Nephron (organoid): ENCODE measurements at regions not wholly inside any gene's neighbourhood (a gene's known extent, or its start where the extent isn't known, plus 50 kb on each side); places are given as distances from the start of the nearest gene placed in this dataset.

Experiments
- H3K27ac Mint-ChIP-seq, 3 experiments: 2 replicates each; pipeline ENCODE4 v1.8.0; 2020; ENCODE audit warnings: mixed read lengths in 3 of 3, mild to moderate bottlenecking in 2 of 3, moderate library complexity in 1 of 3
- H3K27me3 Mint-ChIP-seq: 2 replicates; pipeline ENCODE4 v1.8.0; 2021; ENCODE audit warnings: low read depth, mild to moderate bottlenecking, moderate library complexity, mixed read lengths
- H3K36me3 Mint-ChIP-seq: 2 replicates; pipeline ENCODE4 v1.8.0; 2020; ENCODE audit warnings: low read depth, mixed read lengths
- H3K4me1 Mint-ChIP-seq: 2 replicates; pipeline ENCODE4 v1.8.0; 2020; ENCODE audit warnings: mixed read lengths
- H3K4me3 Mint-ChIP-seq, 3 experiments: 2 replicates each; pipeline ENCODE4 v1.8.0; 2020; ENCODE audit warnings: mild to moderate bottlenecking in 3 of 3, mixed read lengths in 3 of 3, moderate library complexity in 2 of 3
- H3K9me3 Mint-ChIP-seq: 2 replicates; pipeline ENCODE4 v1.8.0; 2020; ENCODE audit warnings: mixed read lengths
- CTCF ChIP-seq, 3 experiments: fragments of 200-600 bp; sonication (generic); IDR thresholded peaks; one replicate each; pipeline ENCODE4 v1.5.0; 2021; ENCODE audit warnings: antibody characterized with exemption in 3 of 3; ENCODE audit not compliant: unreplicated experiment in 3 of 3

GRCh38 chr15:97806766-97807165 is 153.7 kb upstream of the ARRDC4 start:
- H3K36me3 Mint-ChIP-seq = no peaks in the 10 kb centered on the region
- TF ChIP-seq CTCF (IDR thresholded peaks at IDR 0.05; ENCODE audit: unreplicated experiment in 3 of 3) = no peak
- H3K27ac Mint-ChIP-seq = peak overlapping the region in 1 of 3 experiments; percentile 16
- H3K4me1 Mint-ChIP-seq = no peaks in the 10 kb centered on the region
- H3K27me3 Mint-ChIP-seq = peaks cover 10% of the 10 kb centered on the region
- no peak overlapping the region for H3K4me3 Mint-ChIP-seq
- peaks cover 12% of the 10 kb centered on the region for H3K9me3 Mint-ChIP-seq

GRCh38 chr15:97815835-97816234 is 144.7 kb upstream of the ARRDC4 start:
- Mint-ChIP-seq H3K27me3 (peaks cover 6% of the 10 kb centered on the region), H3K36me3 (no peaks in the 10 kb centered on the region), H3K9me3 (peaks cover 17% of the 10 kb centered on the region), H3K4me1 (peaks cover 10% of the 10 kb centered on the region), H3K27ac (peak overlapping the region in 1 of 3 experiments; percentile 75), H3K4me3 (no peak overlapping the region)
- TF ChIP-seq CTCF (IDR thresholded peaks at IDR 0.05; ENCODE audit: unreplicated experiment in 3 of 3) = no peak

- no peak overlapping the region for H3K4me3 Mint-ChIP-seq
- H3K27ac Mint-ChIP-seq = peak overlapping the region in 1 of 3 experiments; percentile 82
- no peaks in the 10 kb centered on the region for H3K36me3 Mint-ChIP-seq
- peaks cover 10% of the 10 kb centered on the region for H3K4me1 Mint-ChIP-seq
- no peak for TF ChIP-seq CTCF (IDR thresholded peaks at IDR 0.05; ENCODE audit: unreplicated experiment in 3 of 3)
- H3K9me3 Mint-ChIP-seq = peaks cover 9% of the 10 kb centered on the region
- H3K27me3 Mint-ChIP-seq = peaks cover 6% of the 10 kb centered on the region
Observed at GRCh38 chr15:97817276-97817890, 143.1 kb upstream of the ARRDC4 start.

GRCh38 chr15:97836003-97836402 is 124.5 kb upstream of the ARRDC4 start:
- no peaks in the 10 kb centered on the region for H3K4me1 Mint-ChIP-seq
- H3K4me3 Mint-ChIP-seq = no peak overlapping the region
- H3K27ac Mint-ChIP-seq = no peak overlapping the region
- H3K36me3 Mint-ChIP-seq = no peaks in the 10 kb centered on the region
- H3K9me3 Mint-ChIP-seq = peaks cover 9% of the 10 kb centered on the region
- TF ChIP-seq CTCF (IDR thresholded peaks at IDR 0.05; ENCODE audit: unreplicated experiment in 3 of 3) = no peak
- no peaks in the 10 kb centered on the region for H3K27me3 Mint-ChIP-seq

DNA sequence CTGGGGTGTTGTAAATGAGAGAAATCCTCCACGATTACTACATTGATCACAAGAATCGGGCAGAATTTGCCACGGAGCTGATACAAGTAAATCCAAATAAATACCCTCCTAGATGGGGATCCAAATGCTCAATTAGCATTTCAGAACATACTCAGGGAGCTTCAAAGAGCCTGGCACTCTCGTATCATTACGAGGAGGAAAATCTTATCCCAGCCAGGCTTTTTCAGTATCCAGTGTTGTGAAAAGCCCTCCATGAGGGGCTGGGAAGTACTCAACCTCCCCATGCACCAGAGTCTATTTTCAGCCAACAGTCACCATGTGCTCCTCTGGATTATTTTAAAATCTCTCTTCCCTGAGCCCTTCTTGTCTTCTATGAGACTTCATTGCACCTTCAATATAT is 122.6 kb upstream of the ARRDC4 start:
- Mint-ChIP-seq H3K27ac (no peak overlapping the region), H3K4me3 (no peak overlapping the region), H3K4me1 (no peaks in the 10 kb centered on the region), H3K36me3 (no peaks in the 10 kb centered on the region), H3K9me3 (peaks cover 4% of the 10 kb centered on the region), H3K27me3 (no peaks in the 10 kb centered on the region)
- no peak for TF ChIP-seq CTCF (IDR thresholded peaks at IDR 0.05; ENCODE audit: unreplicated experiment in 3 of 3)

GRCh38 chr15:97838606-97839210 is 121.8 kb upstream of the ARRDC4 start:
- no peaks in the 10 kb centered on the region for H3K4me1 Mint-ChIP-seq
- H3K4me3 Mint-ChIP-seq = no peak overlapping the region
- H3K27me3 Mint-ChIP-seq = no peaks in the 10 kb centered on the region
- H3K27ac Mint-ChIP-seq = no peak overlapping the region
- peaks cover 4% of the 10 kb centered on the region for H3K9me3 Mint-ChIP-seq
- no peaks in the 10 kb centered on the region for H3K36me3 Mint-ChIP-seq
- no peak for TF ChIP-seq CTCF (IDR thresholded peaks at IDR 0.05; ENCODE audit: unreplicated experiment in 3 of 3)
